Neural crest cell (in vitro differentiated cells): ENCODE measurements at regions not wholly inside any gene's neighbourhood (a gene's known extent, or its start where the extent isn't known, plus 50 kb on each side); places are given as distances from the start of the nearest gene placed in this dataset.
"Not testable (repeated sequence)": the region's sequence is repeated elsewhere in the genome, so short reads cannot be mapped to it uniquely, and the experiment has no call there.

Experiments used
- DNase-seq: peaks from one replicate; pipeline ENCODE4 v3.0.0; 2021; ENCODE audit warnings: low read depth, mixed read lengths, low spot score
- H3K27ac Mint-ChIP-seq: one replicate; pipeline ENCODE4 v1.8.0; 2021; ENCODE audit warnings: mild to moderate bottlenecking, mixed read lengths; ENCODE audit not compliant: unreplicated experiment
- H3K27me3 Mint-ChIP-seq: 2 replicates; pipeline ENCODE4 v1.8.0; 2021; ENCODE audit warnings: low read depth, mild to moderate bottlenecking, mixed read lengths
- H3K36me3 Mint-ChIP-seq: 2 replicates; pipeline ENCODE4 v1.8.0; 2021; ENCODE audit warnings: low read depth, mild to moderate bottlenecking, mixed read lengths
- H3K4me1 Mint-ChIP-seq: 2 replicates; pipeline ENCODE4 v1.8.0; 2021; ENCODE audit warnings: mixed read lengths
- H3K4me3 Mint-ChIP-seq: one replicate; pipeline ENCODE4 v1.8.0; 2021; ENCODE audit warnings: mild to moderate bottlenecking, mixed read lengths
- H3K9me3 Mint-ChIP-seq: 2 replicates; pipeline ENCODE4 v1.8.0; 2021; ENCODE audit warnings: mixed read lengths
- TF ChIP-seq, protein P1 (sequence below): fragments of 200-600 bp; sonication (generic); conservative IDR thresholded peaks from 2 replicates; pipeline ENCODE4 v1.5.0; 2021; ENCODE audit warnings: antibody characterized with exemption, mild to moderate bottlenecking

DNA sequence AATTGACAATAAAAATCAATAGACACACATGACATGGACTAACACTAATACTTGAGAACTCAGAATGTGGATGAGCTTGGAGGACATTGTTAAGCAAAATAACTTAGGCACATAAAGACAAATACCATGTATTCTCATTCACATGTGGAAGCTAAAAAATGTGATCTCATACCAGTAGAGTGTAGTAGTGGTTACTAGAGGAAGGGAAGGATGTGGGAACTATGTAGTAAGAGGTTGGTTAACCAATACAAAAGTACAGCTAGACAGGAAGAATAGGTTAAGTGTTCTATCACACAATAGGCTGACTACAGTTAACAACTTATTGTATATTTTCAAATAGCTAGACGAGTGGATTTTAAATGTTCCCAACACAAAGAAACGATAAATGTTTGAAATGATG lies 415.8 kb upstream of the KLF12 start:
- Mint-ChIP-seq H3K27ac (no peak overlapping the region), H3K27me3 (no peaks in the 10 kb centered on the region), H3K4me1 (peaks cover 4% of the 10 kb centered on the region), H3K36me3 (no peaks in the 10 kb centered on the region), H3K4me3 (no peak overlapping the region), H3K9me3 (no peaks in the 10 kb centered on the region)
- DNase-seq: no peak
- TF ChIP-seq, protein P1, sequence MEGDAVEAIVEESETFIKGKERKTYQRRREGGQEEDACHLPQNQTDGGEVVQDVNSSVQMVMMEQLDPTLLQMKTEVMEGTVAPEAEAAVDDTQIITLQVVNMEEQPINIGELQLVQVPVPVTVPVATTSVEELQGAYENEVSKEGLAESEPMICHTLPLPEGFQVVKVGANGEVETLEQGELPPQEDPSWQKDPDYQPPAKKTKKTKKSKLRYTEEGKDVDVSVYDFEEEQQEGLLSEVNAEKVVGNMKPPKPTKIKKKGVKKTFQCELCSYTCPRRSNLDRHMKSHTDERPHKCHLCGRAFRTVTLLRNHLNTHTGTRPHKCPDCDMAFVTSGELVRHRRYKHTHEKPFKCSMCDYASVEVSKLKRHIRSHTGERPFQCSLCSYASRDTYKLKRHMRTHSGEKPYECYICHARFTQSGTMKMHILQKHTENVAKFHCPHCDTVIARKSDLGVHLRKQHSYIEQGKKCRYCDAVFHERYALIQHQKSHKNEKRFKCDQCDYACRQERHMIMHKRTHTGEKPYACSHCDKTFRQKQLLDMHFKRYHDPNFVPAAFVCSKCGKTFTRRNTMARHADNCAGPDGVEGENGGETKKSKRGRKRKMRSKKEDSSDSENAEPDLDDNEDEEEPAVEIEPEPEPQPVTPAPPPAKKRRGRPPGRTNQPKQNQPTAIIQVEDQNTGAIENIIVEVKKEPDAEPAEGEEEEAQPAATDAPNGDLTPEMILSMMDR: no peak

DNA sequence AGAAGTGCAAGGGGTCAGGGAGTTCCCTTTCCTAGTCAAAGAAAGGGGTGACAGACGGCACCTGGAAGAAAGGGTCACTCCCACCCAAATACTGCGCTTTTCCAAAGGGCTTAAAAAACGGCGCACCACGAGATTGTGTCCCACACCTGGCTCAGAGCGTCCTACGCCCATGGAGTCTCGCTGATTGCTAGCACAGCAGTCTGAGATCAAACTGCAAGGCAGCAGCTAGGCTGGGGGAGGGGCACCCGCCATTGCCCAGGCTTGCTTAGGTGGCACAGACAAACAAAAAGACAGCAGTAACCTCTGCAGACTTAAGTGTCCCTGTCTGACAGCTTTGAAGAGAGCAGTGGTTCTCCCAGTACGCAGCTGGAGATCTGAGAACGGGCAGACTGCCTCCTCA lies 402.4 kb upstream of the KLF12 start:
- not testable (repeated sequence) for DNase-seq, H3K4me3 Mint-ChIP-seq, H3K4me1 Mint-ChIP-seq, H3K27ac Mint-ChIP-seq, H3K9me3 Mint-ChIP-seq, H3K36me3 Mint-ChIP-seq, H3K27me3 Mint-ChIP-seq

DNA sequence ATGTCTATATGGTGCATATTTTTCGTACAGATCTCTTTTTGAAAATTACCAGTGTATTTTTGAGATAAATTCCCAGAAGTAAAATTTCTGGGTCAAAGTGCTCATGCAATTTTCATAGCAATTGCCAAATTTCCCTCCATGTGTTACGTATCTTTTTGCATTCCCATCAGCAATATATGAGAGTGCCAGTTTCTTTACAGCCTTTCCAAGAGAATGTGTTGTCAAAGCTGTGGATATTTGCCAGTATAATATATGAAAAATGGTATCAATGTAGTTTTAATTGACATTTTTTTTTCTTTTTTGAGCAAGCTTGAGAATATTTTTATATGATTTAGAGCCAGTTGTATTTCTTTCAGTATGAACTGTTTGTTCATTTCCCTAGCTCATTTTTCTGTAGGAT lies 399.0 kb upstream of the KLF12 start:
- Mint-ChIP-seq H3K27ac (no peak overlapping the region), H3K9me3 (peaks cover 4% of the 10 kb centered on the region), H3K4me3 (no peak overlapping the region), H3K27me3 (no peaks in the 10 kb centered on the region), H3K4me1 (no peaks in the 10 kb centered on the region), H3K36me3 (no peaks in the 10 kb centered on the region)
- TF ChIP-seq, protein P1: no peak
- DNase-seq: no peak

DNA sequence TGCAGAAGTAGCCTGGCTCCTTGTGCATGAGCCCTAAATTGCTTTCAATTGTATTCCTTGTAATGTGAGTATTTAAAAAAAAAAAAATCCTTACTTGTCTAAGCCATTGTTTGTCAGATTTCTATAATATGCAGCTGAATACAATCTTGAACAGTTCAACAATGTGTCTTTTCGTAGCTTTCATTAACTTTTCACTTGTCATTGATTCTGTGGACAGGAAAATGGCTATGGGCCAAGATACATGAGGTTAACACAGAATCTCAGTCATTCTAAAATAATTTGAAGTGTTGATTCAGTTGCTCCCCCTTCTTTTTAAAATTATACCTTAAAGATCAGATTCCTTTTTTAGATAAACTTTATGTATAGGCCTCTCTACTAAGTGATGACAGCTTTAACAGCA lies 395.8 kb upstream of the KLF12 start:
- Mint-ChIP-seq H3K4me3 (no peak overlapping the region), H3K4me1 (no peaks in the 10 kb centered on the region), H3K27ac (no peak overlapping the region), H3K36me3 (no peaks in the 10 kb centered on the region), H3K9me3 (peaks cover 4% of the 10 kb centered on the region), H3K27me3 (no peaks in the 10 kb centered on the region)
- DNase-seq: no peak
- TF ChIP-seq, protein P1: no peak

DNA sequence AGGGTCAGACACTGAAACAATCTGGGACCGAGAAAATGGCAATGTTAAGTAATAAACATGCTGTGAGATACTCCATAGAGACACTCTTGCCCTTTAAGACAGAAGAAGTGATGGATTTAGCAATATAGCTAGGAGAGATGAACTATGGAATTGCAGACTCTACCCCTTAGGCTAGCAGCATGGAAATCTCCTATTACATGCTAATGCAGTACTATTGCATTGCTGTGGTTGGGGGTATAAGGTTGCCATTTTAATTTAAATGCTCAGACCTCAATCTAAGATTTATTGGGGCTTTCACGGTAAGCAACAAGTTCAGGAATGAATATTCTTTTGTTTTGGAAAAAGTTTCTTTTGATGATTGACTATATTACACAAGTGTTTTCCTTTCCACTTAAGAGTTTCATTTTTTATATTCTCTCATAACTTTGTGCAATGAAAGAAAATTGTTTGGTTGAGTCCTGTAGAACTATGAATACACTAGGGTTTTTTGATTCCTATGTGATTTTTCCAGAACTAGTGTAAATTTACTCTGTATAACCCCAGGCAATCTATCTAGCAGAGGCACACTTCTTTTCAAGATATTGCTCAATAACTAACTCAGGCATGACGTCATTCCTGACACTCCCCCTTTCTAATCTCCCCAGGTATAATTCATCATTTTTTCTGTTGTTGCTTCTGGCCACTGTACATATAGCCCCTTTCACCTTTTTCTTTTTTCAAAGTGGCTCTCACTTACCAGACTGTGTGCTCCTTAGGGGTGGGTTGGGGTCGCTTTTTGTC lies 394.7 kb upstream of the KLF12 start:
- no peaks in the 10 kb centered on the region for H3K4me1 Mint-ChIP-seq
- peaks cover 4% of the 10 kb centered on the region for H3K9me3 Mint-ChIP-seq
- no peak overlapping the region for H3K27ac Mint-ChIP-seq
- DNase-seq: no peak
- TF ChIP-seq, protein P1: no peak
- no peaks in the 10 kb centered on the region for H3K27me3 Mint-ChIP-seq
- no peaks in the 10 kb centered on the region for H3K36me3 Mint-ChIP-seq
- no peak overlapping the region for H3K4me3 Mint-ChIP-seq

DNA sequence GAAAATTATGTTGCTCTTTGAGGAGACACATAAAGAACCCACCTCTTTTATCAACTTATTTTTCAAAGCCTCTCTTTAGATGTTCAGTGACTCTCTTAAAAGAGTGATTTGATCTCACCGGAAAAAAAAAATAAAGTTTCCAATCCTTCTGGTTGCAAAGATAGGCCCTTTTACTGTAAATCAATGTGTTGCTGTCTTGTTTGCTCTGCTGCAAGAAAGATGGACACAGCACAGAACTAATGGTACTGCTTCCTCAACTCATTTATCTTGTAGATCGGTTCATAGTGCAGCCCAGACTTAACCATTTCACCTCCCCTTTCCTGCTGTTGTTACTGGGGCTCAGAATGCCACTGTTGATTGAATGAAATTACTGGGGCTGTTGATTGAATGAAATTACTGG lies 388.9 kb upstream of the KLF12 start:
- no peaks in the 10 kb centered on the region for H3K4me1 Mint-ChIP-seq
- peaks cover 5% of the 10 kb centered on the region for H3K9me3 Mint-ChIP-seq
- no peaks in the 10 kb centered on the region for H3K27me3 Mint-ChIP-seq
- H3K36me3 Mint-ChIP-seq: no peaks in the 10 kb centered on the region
- no peak overlapping the region for H3K27ac Mint-ChIP-seq
- no peak for DNase-seq
- H3K4me3 Mint-ChIP-seq: no peak overlapping the region
- TF ChIP-seq, protein P1: no peak
